MM.1S (cell line): ENCODE measurements at regions not wholly inside any gene's neighbourhood (a gene's known extent, or its start where the extent isn't known, plus 50 kb on each side); places are given as distances from the start of the nearest gene placed in this dataset.

Experiments
- DNase-seq: peaks from one replicate; pipeline ENCODE4 v3.0.0-alpha.2; 2015
- H2AFZ ChIP-seq: fragments of 300-600 bp; sonication (generic); 2 replicates; pipeline ENCODE4 v1.6.0; 2016; ENCODE audit warnings: antibody characterized with exemption, low read length
- H3F3A ChIP-seq: fragments of 300-600 bp; sonication (generic); 2 replicates; pipeline ENCODE4 v1.6.1; 2016; ENCODE audit warnings: mild to moderate bottlenecking, antibody characterized with exemption, low read length, moderate library complexity, mixed read lengths; ENCODE audit not compliant: insufficient read depth
- H3K27ac ChIP-seq: fragments of 300-600 bp; sonication (generic); 2 replicates; pipeline ENCODE4 v1.5.1; 2016; ENCODE audit warnings: mild to moderate bottlenecking, low read length
- H3K27me3 ChIP-seq: fragments of 300-600 bp; sonication (generic); replicated peaks from 2 replicates; pipeline ENCODE4 v1.6.0; 2016; ENCODE audit warnings: low read length; ENCODE audit not compliant: insufficient read depth
- H3K36me3 ChIP-seq: fragments of 300-600 bp; sonication (generic); replicated peaks from 2 replicates; pipeline ENCODE4 v1.6.1; 2016; ENCODE audit warnings: mild to moderate bottlenecking, low read length, mixed read lengths; ENCODE audit not compliant: insufficient read depth
- H3K4me1 ChIP-seq: fragments of 300-600 bp; sonication (generic); 2 replicates; pipeline ENCODE4 v1.6.1; 2016; ENCODE audit warnings: low read length, mixed read lengths
- H3K4me2 ChIP-seq: fragments of 300-600 bp; sonication (generic); 2 replicates; pipeline ENCODE4 v1.6.0; 2016; ENCODE audit warnings: low read depth, low read length
- H3K4me3 ChIP-seq: fragments of 300-600 bp; sonication (generic); 2 replicates; pipeline ENCODE4 v1.5.1; 2016; ENCODE audit warnings: low read length, mixed read lengths
- H3K79me2 ChIP-seq: fragments of 300-600 bp; sonication (generic); 2 replicates; pipeline ENCODE4 v1.6.1; 2016; ENCODE audit warnings: mixed run types, low read length, mixed read lengths
- H3K9ac ChIP-seq: fragments of 300-600 bp; sonication (generic); 2 replicates; pipeline ENCODE4 v1.6.1; 2016; ENCODE audit warnings: low read length, mixed read lengths
- H3K9me2 ChIP-seq: fragments of 300-600 bp; sonication (generic); replicated peaks from 2 replicates; pipeline ENCODE4 v1.6.1; 2016; ENCODE audit warnings: mild to moderate bottlenecking, low read length, mixed read lengths; ENCODE audit not compliant: insufficient read depth
- H3K9me3 ChIP-seq: fragments of 300-600 bp; sonication (generic); replicated peaks from 2 replicates; pipeline ENCODE4 v1.6.1; 2016; ENCODE audit warnings: mild to moderate bottlenecking, low read length, mixed read lengths; ENCODE audit not compliant: insufficient read depth
- H4K20me1 ChIP-seq: fragments of 300-600 bp; sonication (generic); 2 replicates; pipeline ENCODE4 v1.6.1; 2016; ENCODE audit warnings: mild to moderate bottlenecking, low read length, moderate library complexity, mixed read lengths; ENCODE audit not compliant: insufficient read depth
- EZH2 ChIP-seq: fragments of 300-600 bp; sonication (generic); optimal IDR thresholded peaks from 2 replicates; pipeline ENCODE3; 2017; ENCODE audit warnings: low read depth, mild to moderate bottlenecking, antibody characterized with exemption, low read length, mixed read lengths
- EZH2phosphoT487 ChIP-seq: fragments of 300-600 bp; sonication (generic); IDR thresholded peaks from 2 replicates; pipeline ENCODE4 v1.6.1; 2018; ENCODE audit warnings: antibody characterized with exemption, low read length
- TF ChIP-seq, protein P1 (sequence below): fragments of 300-600 bp; sonication (generic); IDR thresholded peaks from 2 replicates; pipeline ENCODE4 v1.5.1; 2016; ENCODE audit warnings: antibody characterized with exemption, low read length, mixed read lengths

DNA sequence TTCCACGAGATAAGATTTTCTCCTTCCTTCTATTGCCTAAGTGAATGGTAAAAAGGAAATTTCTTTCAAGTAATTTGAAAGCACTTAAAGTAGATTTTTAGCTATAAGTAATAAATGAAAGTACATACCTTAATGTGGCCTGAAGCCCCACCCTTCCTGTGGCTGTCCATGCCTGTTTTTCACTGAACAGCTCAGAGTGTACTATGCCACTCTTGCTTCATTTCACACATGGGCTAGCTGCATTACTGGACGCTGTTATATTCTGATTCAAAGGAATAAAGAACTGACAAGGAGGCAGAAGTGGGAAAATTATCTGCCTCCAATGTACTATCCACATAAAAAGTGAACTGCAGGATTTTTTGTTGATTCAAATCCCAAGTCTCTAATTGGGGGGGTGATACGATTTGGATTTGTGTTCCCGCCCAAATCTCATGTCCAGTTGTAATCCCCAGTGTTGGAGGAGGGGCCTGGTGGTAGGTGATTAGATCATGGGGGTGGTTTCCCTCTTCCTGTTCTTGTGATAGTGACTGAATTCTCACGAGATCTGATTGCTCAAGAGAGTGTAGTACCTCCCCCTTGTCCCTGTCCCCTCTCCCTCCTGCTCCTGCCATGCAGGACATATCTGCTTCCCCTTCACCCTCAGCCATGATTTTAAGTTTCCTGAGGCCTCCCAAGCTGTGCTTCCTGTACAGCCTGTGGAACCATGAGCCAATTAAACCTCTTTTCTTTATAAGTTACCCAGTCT is 154.7 kb upstream of the SGCG start:
- H3K4me3 ChIP-seq: no peak overlapping the region
- no peaks in the 10 kb centered on the region for H3K4me1 ChIP-seq
- no peak overlapping the region for H2AFZ ChIP-seq
- H3F3A ChIP-seq: no peaks in the 10 kb centered on the region
- no peaks in the 10 kb centered on the region for H3K9me2 ChIP-seq
- no peaks in the 10 kb centered on the region for H3K36me3 ChIP-seq
- H3K27ac ChIP-seq: no peak overlapping the region
- H3K9me3 ChIP-seq: no peaks in the 10 kb centered on the region
- H3K27me3 ChIP-seq: no peaks in the 10 kb centered on the region
- no peak overlapping the region for H3K9ac ChIP-seq
- H3K4me2 ChIP-seq: no peak overlapping the region
- no peaks in the 10 kb centered on the region for H4K20me1 ChIP-seq
- DNase-seq: no peak
- no peaks in the 10 kb centered on the region for H3K79me2 ChIP-seq
- no peak for TF ChIP-seq EZH2phosphoT487

DNA sequence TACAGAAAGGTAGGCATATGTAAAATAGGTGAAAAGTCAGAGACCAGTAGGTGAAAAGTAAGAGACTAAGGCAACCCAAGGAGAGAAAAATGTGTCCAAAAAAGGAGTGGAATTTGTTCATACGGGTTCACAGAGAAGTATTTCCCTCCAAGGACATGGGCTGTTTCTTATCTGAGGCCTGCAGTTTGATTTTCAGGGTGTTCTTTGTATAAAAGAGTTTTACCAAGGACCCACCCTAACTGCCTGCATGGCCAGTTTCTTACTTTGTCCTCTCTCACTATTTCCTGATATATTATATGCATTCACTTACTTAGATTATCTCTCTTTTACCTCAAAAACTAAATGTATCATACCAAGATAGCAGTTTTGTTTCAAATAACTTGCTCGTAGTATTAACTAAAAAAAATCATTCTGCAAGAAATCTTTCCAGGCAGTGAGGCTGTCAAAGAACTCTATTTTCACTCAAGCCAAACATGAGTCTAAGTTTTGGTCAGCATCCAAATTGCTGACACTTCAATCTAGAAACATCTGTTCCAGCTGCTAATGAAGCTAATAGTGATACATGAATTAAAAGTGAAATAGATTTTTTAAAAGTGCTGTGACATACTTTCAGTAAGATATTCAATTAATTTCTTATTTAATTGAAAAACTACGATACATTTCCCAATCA is 141.4 kb upstream of the SGCG start:
- Histone ChIP-seq H3K9me3 (no peaks in the 10 kb centered on the region), H3K4me2 (no peak overlapping the region), H3K27ac (no peak overlapping the region)

DNA sequence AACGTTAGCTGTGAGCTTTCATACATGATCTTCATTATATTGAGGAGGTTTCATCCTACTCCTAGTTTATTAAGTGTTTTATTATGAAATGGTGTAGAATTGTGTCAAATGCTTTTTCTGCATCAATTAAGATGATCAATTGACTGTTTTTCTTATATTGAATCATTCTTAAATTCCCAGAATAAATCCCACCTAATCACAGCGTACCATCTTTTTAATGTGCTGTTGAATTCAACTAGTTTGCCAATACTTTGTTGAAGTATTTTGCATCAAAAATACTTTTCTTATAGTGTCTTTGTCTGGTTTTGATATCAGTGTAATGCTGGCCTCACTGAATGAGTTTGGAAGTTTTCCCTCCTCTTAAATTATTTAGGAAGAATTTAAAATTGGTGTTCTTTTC is 138.6 kb upstream of the SGCG start:
- Histone ChIP-seq H3K27me3 (no peaks in the 10 kb centered on the region), H2AFZ (no peak overlapping the region), H3K4me1 (no peaks in the 10 kb centered on the region), H3F3A (no peaks in the 10 kb centered on the region), H3K36me3 (no peaks in the 10 kb centered on the region), H3K79me2 (no peaks in the 10 kb centered on the region), H3K9me2 (no peaks in the 10 kb centered on the region), H3K9me3 (no peaks in the 10 kb centered on the region), H3K4me3 (no peak overlapping the region), H4K20me1 (no peaks in the 10 kb centered on the region), H3K27ac (no peak overlapping the region), H3K4me2 (no peak overlapping the region), H3K9ac (no peak overlapping the region)
- no peak for DNase-seq
- TF ChIP-seq EZH2 (no peak), EZH2phosphoT487 (no peak)
- TF ChIP-seq, protein P1, sequence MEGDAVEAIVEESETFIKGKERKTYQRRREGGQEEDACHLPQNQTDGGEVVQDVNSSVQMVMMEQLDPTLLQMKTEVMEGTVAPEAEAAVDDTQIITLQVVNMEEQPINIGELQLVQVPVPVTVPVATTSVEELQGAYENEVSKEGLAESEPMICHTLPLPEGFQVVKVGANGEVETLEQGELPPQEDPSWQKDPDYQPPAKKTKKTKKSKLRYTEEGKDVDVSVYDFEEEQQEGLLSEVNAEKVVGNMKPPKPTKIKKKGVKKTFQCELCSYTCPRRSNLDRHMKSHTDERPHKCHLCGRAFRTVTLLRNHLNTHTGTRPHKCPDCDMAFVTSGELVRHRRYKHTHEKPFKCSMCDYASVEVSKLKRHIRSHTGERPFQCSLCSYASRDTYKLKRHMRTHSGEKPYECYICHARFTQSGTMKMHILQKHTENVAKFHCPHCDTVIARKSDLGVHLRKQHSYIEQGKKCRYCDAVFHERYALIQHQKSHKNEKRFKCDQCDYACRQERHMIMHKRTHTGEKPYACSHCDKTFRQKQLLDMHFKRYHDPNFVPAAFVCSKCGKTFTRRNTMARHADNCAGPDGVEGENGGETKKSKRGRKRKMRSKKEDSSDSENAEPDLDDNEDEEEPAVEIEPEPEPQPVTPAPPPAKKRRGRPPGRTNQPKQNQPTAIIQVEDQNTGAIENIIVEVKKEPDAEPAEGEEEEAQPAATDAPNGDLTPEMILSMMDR: no peak

More for the DNA sequence above, 141.4 kb upstream of the SGCG start:
- TF ChIP-seq EZH2 (no peak), EZH2phosphoT487 (no peak)
- TF ChIP-seq, protein P1: no peak
- H3K9ac ChIP-seq: no peak overlapping the region
- no peaks in the 10 kb centered on the region for H3K36me3 ChIP-seq
- no peaks in the 10 kb centered on the region for H4K20me1 ChIP-seq
- H3K79me2 ChIP-seq: no peaks in the 10 kb centered on the region
- H3K4me3 ChIP-seq: no peak overlapping the region
- DNase-seq: no peak
- H3K4me1 ChIP-seq: no peaks in the 10 kb centered on the region
- H3K27me3 ChIP-seq: no peaks in the 10 kb centered on the region
- no peaks in the 10 kb centered on the region for H3F3A ChIP-seq
- no peak overlapping the region for H2AFZ ChIP-seq
- no peaks in the 10 kb centered on the region for H3K9me2 ChIP-seq

DNA sequence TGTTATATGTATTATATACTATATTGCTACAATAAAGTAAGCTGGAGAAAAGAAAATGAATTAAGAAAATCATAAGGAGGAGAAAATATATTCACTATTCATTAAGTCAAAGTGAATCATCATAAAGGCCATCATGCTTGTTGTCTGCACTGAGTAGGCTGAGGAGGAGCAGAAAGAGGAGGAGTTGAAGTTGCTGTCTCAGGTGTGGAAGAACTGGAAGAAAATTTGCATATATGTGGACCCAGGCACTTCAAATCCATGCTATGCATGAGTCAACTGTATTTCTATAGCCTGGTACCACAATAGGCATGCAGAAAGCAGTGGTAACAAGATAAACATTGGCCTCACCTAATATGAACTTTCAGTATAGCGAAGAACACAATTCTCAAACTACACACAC is 135.9 kb upstream of the SGCG start:
- Histone ChIP-seq H3K4me1 (no peaks in the 10 kb centered on the region), H4K20me1 (no peaks in the 10 kb centered on the region), H3K79me2 (no peaks in the 10 kb centered on the region), H3F3A (no peaks in the 10 kb centered on the region), H3K27me3 (no peaks in the 10 kb centered on the region), H3K4me2 (no peak overlapping the region), H3K9me2 (no peaks in the 10 kb centered on the region), H3K9me3 (no peaks in the 10 kb centered on the region), H3K9ac (no peak overlapping the region), H3K4me3 (no peak overlapping the region), H3K36me3 (no peaks in the 10 kb centered on the region), H2AFZ (no peak overlapping the region), H3K27ac (no peak overlapping the region)
- DNase-seq: no peak
- TF ChIP-seq, protein P1: no peak
- TF ChIP-seq EZH2phosphoT487 (no peak), EZH2 (no peak)
